Neural progenitor cell (in vitro differentiated cells): ENCODE measurements at regions not wholly inside any gene's neighbourhood (a gene's known extent, or its start where the extent isn't known, plus 50 kb on each side); places are given as distances from the start of the nearest gene placed in this dataset.
A peak's percentile ranks its signal among the peaks of the same experiment; 100 is the strongest.

Experiments used
- DNase-seq: peaks from one replicate; pipeline ENCODE4 v3.0.0-alpha.2; 2016; ENCODE audit warnings: low spot score
- H2AFZ ChIP-seq: fragments of 200-600 bp; sonication (generic); replicated peaks from 2 replicates; pipeline ENCODE4 v1.6.1; 2016; ENCODE audit warnings: antibody characterized with exemption
- H3F3A ChIP-seq: fragments of 200-600 bp; sonication (generic); 2 replicates; pipeline ENCODE4 v1.6.1; 2016; ENCODE audit warnings: antibody characterized with exemption, low read depth
- H3K27ac ChIP-seq: fragments of 200-600 bp; sonication (generic); 2 replicates; pipeline ENCODE4 v1.5.1; 2016; ENCODE audit warnings: mild to moderate bottlenecking
- H3K27me3 ChIP-seq: fragments of 200-600 bp; sonication (generic); 2 replicates; pipeline ENCODE4 v1.6.1; 2016; ENCODE audit warnings: mild to moderate bottlenecking, moderate library complexity
- H3K36me3 ChIP-seq: fragments of 200-600 bp; sonication (generic); 2 replicates; pipeline ENCODE4 v1.5.1; 2016
- H3K4me1 ChIP-seq: fragments of 200-600 bp; sonication (generic); 2 replicates; pipeline ENCODE4 v1.6.1; 2016; ENCODE audit warnings: mixed run types
- H3K4me2 ChIP-seq: fragments of 200-600 bp; sonication (generic); 2 replicates; pipeline ENCODE4 v1.6.1; 2016
- H3K4me3 ChIP-seq: fragments of 200-600 bp; sonication (generic); 2 replicates; pipeline ENCODE4 v1.5.1; 2016
- H3K79me2 ChIP-seq: fragments of 200-600 bp; sonication (generic); 2 replicates; pipeline ENCODE4 v1.6.1; 2016; ENCODE audit warnings: low read depth
- H3K9ac ChIP-seq: fragments of 200-600 bp; sonication (generic); 2 replicates; pipeline ENCODE4 v1.6.1; 2016
- H3K9me3 ChIP-seq: fragments of 200-600 bp; sonication (generic); 2 replicates; pipeline ENCODE4 v1.5.1; 2016; ENCODE audit warnings: low read depth
- H4K20me1 ChIP-seq: fragments of 200-600 bp; sonication (generic); 2 replicates; pipeline ENCODE4 v1.6.1; 2016; ENCODE audit warnings: low read depth
- H3K27ac Mint-ChIP-seq: 3 replicates; pipeline ENCODE4 v1.8.0; 2021; ENCODE audit warnings: mixed read lengths
- H3K27me3 Mint-ChIP-seq: 2 replicates; pipeline ENCODE4 v1.8.0; 2022; ENCODE audit warnings: low read depth, mild to moderate bottlenecking, inconsistent platforms, moderate library complexity, mixed read lengths; ENCODE audit not compliant: insufficient read depth
- H3K36me3 Mint-ChIP-seq: 3 replicates; pipeline ENCODE4 v1.8.0; 2021; ENCODE audit warnings: mixed read lengths
- H3K4me1 Mint-ChIP-seq: 3 replicates; pipeline ENCODE4 v1.8.0; 2021; ENCODE audit warnings: mixed read lengths
- H3K4me3 Mint-ChIP-seq: 3 replicates; pipeline ENCODE4 v1.8.0; 2021; ENCODE audit warnings: mild to moderate bottlenecking, moderate library complexity, mixed read lengths
- H3K9me3 Mint-ChIP-seq: 3 replicates; pipeline ENCODE4 v1.8.0; 2020; ENCODE audit warnings: mixed read lengths
- CTCF ChIP-seq: fragments of 200-600 bp; sonication (generic); IDR thresholded peaks from 2 replicates; pipeline ENCODE4 v1.5.1; 2017; ENCODE audit warnings: antibody characterized with exemption, mild to moderate bottlenecking
- EZH2 ChIP-seq: fragments of 200-600 bp; sonication (generic); IDR thresholded peaks from 2 replicates; pipeline ENCODE4 v1.6.1; 2017; ENCODE audit warnings: antibody characterized with exemption, mild to moderate bottlenecking, moderate library complexity
- EZH2phosphoT487 ChIP-seq: fragments of 200-600 bp; sonication (generic); IDR thresholded peaks from 2 replicates; pipeline ENCODE4 v1.6.1; 2017; ENCODE audit warnings: antibody characterized with exemption

- Histone ChIP-seq H3K27me3 (no peaks in the 10 kb centered on the region), H3K36me3 (no peaks in the 10 kb centered on the region), H3K79me2 (no peaks in the 10 kb centered on the region), H3K27ac (no peak overlapping the region), H3F3A (no peaks in the 10 kb centered on the region), H3K4me1 (no peaks in the 10 kb centered on the region), H3K9me3 (peaks cover 3% of the 10 kb centered on the region), H3K4me2 (no peak overlapping the region), H3K9ac (no peak overlapping the region), H3K4me3 (no peak overlapping the region), H4K20me1 (no peaks in the 10 kb centered on the region), H2AFZ (no peak overlapping the region)
- H3K36me3 Mint-ChIP-seq = peaks cover 6% of the 10 kb centered on the region
- no peak for TF ChIP-seq EZH2phosphoT487
- peaks cover 7% of the 10 kb centered on the region for H3K27me3 Mint-ChIP-seq
- no peak for DNase-seq
- no peak overlapping the region for H3K4me3 Mint-ChIP-seq
- H3K9me3 Mint-ChIP-seq = peaks cover 27% of the 10 kb centered on the region
- H3K4me1 Mint-ChIP-seq = peaks cover 3% of the 10 kb centered on the region
- no peak overlapping the region for H3K27ac Mint-ChIP-seq
These were observed 210.0 kb upstream of the MYL2 start for GRCh38 chr12:111130336-111130735.

DNA sequence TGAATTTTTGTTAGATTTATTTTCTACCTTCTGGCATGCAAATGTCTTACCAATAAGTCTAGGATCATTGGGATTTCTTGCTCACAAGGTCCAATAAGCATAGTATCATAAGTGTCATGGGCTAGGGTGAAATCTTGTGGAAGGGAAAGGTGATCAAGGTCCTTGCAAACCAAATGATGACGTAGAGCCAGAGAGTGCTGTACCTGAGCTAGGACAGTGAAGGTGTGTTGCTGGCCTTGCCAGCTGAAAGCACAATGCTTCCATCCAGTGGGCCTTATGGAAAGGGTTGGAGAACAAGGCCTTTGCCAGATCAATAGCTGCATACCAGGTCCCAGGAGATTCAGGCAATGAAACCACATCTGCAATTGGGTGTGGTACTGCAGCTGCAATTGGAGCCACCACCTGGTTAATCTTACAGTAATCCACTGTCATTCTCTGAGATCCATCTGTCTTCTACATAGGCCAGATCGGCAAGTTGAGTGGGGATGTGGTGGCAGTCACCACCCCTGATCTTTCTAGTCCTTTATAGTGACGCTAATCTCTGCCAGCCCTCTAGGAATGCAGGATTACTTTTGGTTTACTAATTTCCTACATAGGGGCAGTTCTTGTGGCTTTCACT lies 208.9 kb upstream of the MYL2 start:
- Histone ChIP-seq H3K36me3 (no peaks in the 10 kb centered on the region), H3K27ac (no peak overlapping the region), H3K4me2 (no peak overlapping the region), H3K4me3 (no peak overlapping the region), H4K20me1 (no peaks in the 10 kb centered on the region), H2AFZ (no peak overlapping the region), H3K79me2 (no peaks in the 10 kb centered on the region), H3F3A (no peaks in the 10 kb centered on the region), H3K9ac (no peak overlapping the region), H3K4me1 (no peaks in the 10 kb centered on the region), H3K27me3 (no peaks in the 10 kb centered on the region), H3K9me3 (no peaks in the 10 kb centered on the region)
- Mint-ChIP-seq H3K4me1 (peaks cover 3% of the 10 kb centered on the region), H3K36me3 (peaks cover 6% of the 10 kb centered on the region), H3K4me3 (no peak overlapping the region), H3K9me3 (peaks cover 18% of the 10 kb centered on the region), H3K27ac (no peak overlapping the region), H3K27me3 (peaks cover 7% of the 10 kb centered on the region)
- TF ChIP-seq CTCF = no peak
- no peak for TF ChIP-seq EZH2
- no peak for TF ChIP-seq EZH2phosphoT487
- DNase-seq = no peak

DNA sequence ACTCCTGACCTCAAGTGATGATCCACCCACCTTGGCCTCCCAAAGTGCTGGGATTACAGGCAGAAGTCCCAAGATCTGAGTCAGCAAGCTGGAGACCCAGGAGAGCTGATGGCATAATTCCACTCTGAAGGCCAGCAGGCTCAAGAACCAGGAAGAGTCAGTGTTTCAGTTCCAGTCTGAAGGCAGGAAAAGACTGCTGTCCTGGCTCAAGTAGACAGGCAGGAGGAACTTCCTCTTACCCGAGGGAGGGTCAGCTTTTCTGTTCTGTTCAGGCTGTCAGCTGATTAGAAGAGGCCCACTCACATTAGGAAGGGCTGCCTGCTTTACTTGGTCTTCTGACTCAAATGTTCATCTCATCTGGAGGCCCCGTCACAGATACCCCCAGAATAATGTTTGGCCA lies 206.0 kb upstream of the MYL2 start:
- no peaks in the 10 kb centered on the region for H3K79me2 ChIP-seq
- H3K4me3 ChIP-seq = no peak overlapping the region
- no peaks in the 10 kb centered on the region for H3K27me3 ChIP-seq
- H3K4me1 ChIP-seq = peaks cover 12% of the 10 kb centered on the region
- H2AFZ ChIP-seq = no peak overlapping the region
- H3K9me3 Mint-ChIP-seq = peaks cover 4% of the 10 kb centered on the region
- DNase-seq = no peak
- no peaks in the 10 kb centered on the region for H4K20me1 ChIP-seq
- no peak overlapping the region for H3K9ac ChIP-seq
- H3K4me1 Mint-ChIP-seq = peaks cover 20% of the 10 kb centered on the region
- no peak overlapping the region for H3K27ac ChIP-seq
- H3K36me3 Mint-ChIP-seq = no peaks in the 10 kb centered on the region
- H3K27me3 Mint-ChIP-seq = peaks cover 1% of the 10 kb centered on the region
- no peak for TF ChIP-seq EZH2phosphoT487
- TF ChIP-seq CTCF = no peak
- TF ChIP-seq EZH2 = no peak
- H3K4me2 ChIP-seq = no peak overlapping the region
- no peaks in the 10 kb centered on the region for H3K9me3 ChIP-seq
- no peak overlapping the region for H3K27ac Mint-ChIP-seq
- no peak overlapping the region for H3K4me3 Mint-ChIP-seq
- no peaks in the 10 kb centered on the region for H3F3A ChIP-seq
- H3K36me3 ChIP-seq = no peaks in the 10 kb centered on the region

DNA sequence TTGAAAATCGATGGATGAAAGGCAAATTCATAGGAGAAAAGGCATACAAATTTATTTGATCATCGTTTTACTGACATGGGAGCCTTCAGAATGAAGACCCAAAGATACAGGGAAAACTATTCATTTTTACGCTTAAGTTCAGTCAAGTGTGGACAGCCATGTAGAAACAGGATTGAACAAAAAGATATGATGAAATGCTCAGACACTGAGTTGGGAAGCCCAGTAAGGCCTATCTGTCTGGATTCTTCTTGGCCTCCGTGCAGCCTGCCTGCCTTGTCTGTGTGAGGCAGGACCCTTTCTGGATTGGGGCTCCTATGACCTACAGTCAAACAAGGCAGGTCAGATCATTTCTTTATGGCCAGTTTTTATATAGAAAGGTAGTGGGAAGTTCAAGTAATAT lies 203.8 kb upstream of the MYL2 start:
- Mint-ChIP-seq H3K36me3 (no peaks in the 10 kb centered on the region), H3K9me3 (no peaks in the 10 kb centered on the region), H3K4me3 (no peak overlapping the region), H3K4me1 (peaks cover 29% of the 10 kb centered on the region), H3K27ac (peak overlapping the region; percentile 42), H3K27me3 (no peaks in the 10 kb centered on the region)
- no peaks in the 10 kb centered on the region for H3F3A ChIP-seq
- TF ChIP-seq EZH2phosphoT487 (no peak), CTCF (no peak), EZH2 (no peak)
- H4K20me1 ChIP-seq = no peaks in the 10 kb centered on the region
- H2AFZ ChIP-seq = no peak overlapping the region
- no peaks in the 10 kb centered on the region for H3K79me2 ChIP-seq
- no peak for DNase-seq
- peaks cover 22% of the 10 kb centered on the region for H3K4me1 ChIP-seq
- no peaks in the 10 kb centered on the region for H3K9me3 ChIP-seq
- H3K36me3 ChIP-seq = no peaks in the 10 kb centered on the region
- H3K9ac ChIP-seq = no peak overlapping the region
- H3K4me3 ChIP-seq = no peak overlapping the region
- H3K4me2 ChIP-seq = no peak overlapping the region
- H3K27me3 ChIP-seq = no peaks in the 10 kb centered on the region
- no peak overlapping the region for H3K27ac ChIP-seq
